Midbrain (tissue), 1 donor: ENCODE measurements at regions not wholly inside any gene's neighbourhood (a gene's known extent, or its start where the extent isn't known, plus 50 kb on each side); places are given as distances from the start of the nearest gene placed in this dataset.

Experiments used
- DNase-seq: peaks from one replicate; lab custom pipeline; 2025; lab: John Stamatoyannopoulos, UW

DNA sequence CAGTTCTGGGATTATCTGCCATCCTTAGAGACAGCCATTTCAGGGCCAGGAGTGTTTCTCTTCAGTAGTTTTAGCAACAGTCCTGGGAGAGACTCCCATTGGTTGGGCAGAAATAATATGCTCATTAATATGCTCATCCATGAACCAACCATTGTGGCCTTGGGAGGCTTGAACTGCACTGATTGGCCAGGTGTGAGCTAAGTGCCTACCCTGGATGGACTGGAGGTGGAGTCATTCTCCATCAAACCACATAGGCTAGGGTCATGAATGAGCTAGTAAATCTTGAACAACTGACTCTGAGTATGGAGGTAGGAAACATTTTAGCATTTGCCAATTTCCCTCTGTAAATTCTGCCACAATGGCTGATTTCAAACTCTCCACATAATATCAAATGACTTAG lies 70.2 kb upstream of the ZFP64 start:
- DNase-seq: no peak

DNA sequence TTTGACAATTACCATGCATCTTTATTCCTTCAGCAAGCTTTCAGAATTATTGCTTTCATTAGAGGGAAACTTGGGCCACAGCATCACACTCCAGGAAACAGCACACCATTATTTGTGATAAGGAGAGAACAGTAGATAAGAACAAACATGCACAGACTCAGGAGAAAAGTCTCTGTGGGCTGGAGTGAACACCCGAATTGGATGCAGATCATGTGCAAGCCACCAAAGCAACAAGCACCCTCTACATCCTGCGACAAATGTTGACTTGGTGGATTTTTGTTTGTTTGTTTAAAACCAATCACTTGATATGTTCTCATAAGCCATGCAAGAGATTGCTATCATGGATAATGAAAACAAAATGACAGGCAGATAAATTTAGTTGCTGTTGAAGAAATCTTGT lies 67.7 kb upstream of the ZFP64 start:
- DNase-seq: no peak

GRCh38 chr20:52256454-52256853 lies 64.9 kb upstream of the ZFP64 start:
- no peak for DNase-seq

GRCh38 chr20:52252664-52253063 lies 61.1 kb upstream of the ZFP64 start:
- no peak for DNase-seq

DNA sequence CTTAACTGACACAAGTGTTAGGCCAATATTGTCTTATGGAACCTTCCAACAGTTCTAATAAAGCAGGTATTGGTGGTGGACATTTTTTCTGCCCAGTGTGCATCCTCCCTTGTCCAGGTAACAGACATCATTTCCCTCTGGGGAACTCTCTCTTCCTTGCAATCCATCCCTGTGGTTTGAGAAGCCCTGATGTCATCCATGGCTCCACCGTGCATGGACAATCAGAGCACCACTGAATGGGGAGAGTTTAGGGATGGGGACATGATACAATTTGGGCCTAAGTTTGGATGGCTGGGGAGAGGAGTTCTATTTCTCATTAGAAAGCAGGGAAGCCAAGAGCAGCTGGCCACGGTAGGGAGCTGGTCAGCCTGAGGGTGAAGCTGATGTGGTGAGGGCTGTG lies 60.2 kb upstream of the ZFP64 start:
- DNase-seq: no peak

DNA sequence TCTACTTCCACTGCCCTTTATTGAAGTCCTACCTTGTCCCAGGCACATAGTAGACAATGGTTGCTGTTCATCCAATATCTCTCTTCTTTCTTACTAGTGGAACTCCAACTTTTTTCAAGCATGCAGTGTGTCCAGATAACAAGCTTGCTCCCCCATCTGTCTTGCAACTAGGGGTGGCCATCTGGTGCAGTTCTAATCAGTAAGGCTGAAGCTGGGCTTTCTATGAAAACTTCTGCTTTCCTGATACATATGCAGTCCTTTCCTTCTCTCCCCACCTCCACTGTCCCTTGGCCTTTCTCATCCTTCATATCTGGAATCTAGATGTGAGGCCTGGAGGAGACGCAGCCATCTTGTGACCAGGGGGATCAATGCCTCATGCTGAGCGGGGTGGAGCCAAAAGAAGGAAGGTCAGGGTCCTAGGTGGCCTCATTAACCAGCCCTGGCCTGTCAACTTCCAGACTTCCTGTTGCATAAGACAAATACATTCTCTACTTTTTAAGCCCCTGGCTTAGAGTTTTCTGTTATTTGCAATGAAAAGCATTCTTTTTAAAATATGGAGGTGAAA lies 59.6 kb upstream of the ZFP64 start:
- DNase-seq: no peak

GRCh38 chr20:52247548-52247947 lies 56.0 kb upstream of the ZFP64 start:
- DNase-seq: no peak

- no peak for DNase-seq
Observed at GRCh38 chr20:52246366-52246765, 54.8 kb upstream of the ZFP64 start.

- no peak for DNase-seq
Observed at GRCh38 chr20:52244702-52245101, 53.1 kb upstream of the ZFP64 start.

GRCh38 chr20:52242237-52243230 lies 51.0 kb upstream of the ZFP64 start:
- peak; percentile 23 for DNase-seq
